GM21367 (cell line): ENCODE measurements at regions not wholly inside any gene's neighbourhood (a gene's known extent, or its start where the extent isn't known, plus 50 kb on each side); places are given as distances from the start of the nearest gene placed in this dataset.

Experiments
- ATAC-seq: cut with Tn5 transposase; IDR thresholded peaks from one replicate; pipeline ENCODE4 v1.9.1; 2021; ENCODE audit not compliant: unreplicated experiment

- ATAC-seq: no peak
Measured at GRCh38 chrX:120819126-120819525, 56.5 kb downstream of the CT47B1 start.

- no peak for ATAC-seq
Measured at GRCh38 chrX:120813982-120814381, 61.7 kb downstream of the CT47B1 start.

GRCh38 chrX:120801426-120801825 is 74.2 kb downstream of the CT47B1 start:
- ATAC-seq: no peak

- ATAC-seq: no peak
Measured at GRCh38 chrX:120797188-120797851, 78.3 kb downstream of the CT47B1 start.

- ATAC-seq: no peak
Measured at GRCh38 chrX:120795301-120795700, 80.4 kb downstream of the CT47B1 start.

GRCh38 chrX:120794525-120794975 is 81.1 kb downstream of the CT47B1 start:
- ATAC-seq: no peak

GRCh38 chrX:120793098-120793497 is 82.6 kb downstream of the CT47B1 start:
- no peak for ATAC-seq

GRCh38 chrX:120791013-120791643 is 84.5 kb downstream of the CT47B1 start:
- no peak for ATAC-seq

GRCh38 chrX:120790552-120790951 is 85.1 kb downstream of the CT47B1 start:
- no peak for ATAC-seq

GRCh38 chrX:120790118-120790517 is 85.5 kb downstream of the CT47B1 start:
- no peak for ATAC-seq

GRCh38 chrX:120781403-120781802 is 94.3 kb downstream of the CT47B1 start:
- no peak for ATAC-seq

GRCh38 chrX:120775959-120776358 is 99.7 kb downstream of the CT47B1 start:
- ATAC-seq: no peak

GRCh38 chrX:120774606-120775005 is 101.1 kb downstream of the CT47B1 start:
- ATAC-seq: no peak

- ATAC-seq: no peak
Measured at GRCh38 chrX:120773801-120774200, 101.9 kb downstream of the CT47B1 start.

- ATAC-seq: no peak
Measured at GRCh38 chrX:120769576-120770341, 105.9 kb downstream of the CT47B1 start.

GRCh38 chrX:120768681-120769080 is 107.0 kb downstream of the CT47B1 start:
- ATAC-seq: no peak

- no peak for ATAC-seq
Measured at GRCh38 chrX:120768254-120768653, 107.4 kb downstream of the CT47B1 start.

GRCh38 chrX:120763269-120763668 is 112.4 kb downstream of the CT47B1 start:
- no peak for ATAC-seq

GRCh38 chrX:120761810-120762209 is 113.9 kb downstream of the CT47B1 start:
- ATAC-seq: no peak

GRCh38 chrX:120759685-120760084 is 116.0 kb downstream of the CT47B1 start:
- no peak for ATAC-seq

- peak; percentile 66 for ATAC-seq
Measured at GRCh38 chrX:120755066-120755846, 120.4 kb downstream of the CT47B1 start.
